ENCODE measurements at regions not wholly inside any gene's neighbourhood (a gene's known extent, or its start where the extent isn't known, plus 50 kb on each side); places are given as distances from the start of the nearest gene placed in this dataset.

GRCh38 chr5:126171916-126172315 is 251.3 kb upstream of the GRAMD2B start:
- no peak for TF ChIP-seq POLR2A (IDR thresholded peaks at IDR 0.05)
- TF ChIP-seq, protein P1, sequence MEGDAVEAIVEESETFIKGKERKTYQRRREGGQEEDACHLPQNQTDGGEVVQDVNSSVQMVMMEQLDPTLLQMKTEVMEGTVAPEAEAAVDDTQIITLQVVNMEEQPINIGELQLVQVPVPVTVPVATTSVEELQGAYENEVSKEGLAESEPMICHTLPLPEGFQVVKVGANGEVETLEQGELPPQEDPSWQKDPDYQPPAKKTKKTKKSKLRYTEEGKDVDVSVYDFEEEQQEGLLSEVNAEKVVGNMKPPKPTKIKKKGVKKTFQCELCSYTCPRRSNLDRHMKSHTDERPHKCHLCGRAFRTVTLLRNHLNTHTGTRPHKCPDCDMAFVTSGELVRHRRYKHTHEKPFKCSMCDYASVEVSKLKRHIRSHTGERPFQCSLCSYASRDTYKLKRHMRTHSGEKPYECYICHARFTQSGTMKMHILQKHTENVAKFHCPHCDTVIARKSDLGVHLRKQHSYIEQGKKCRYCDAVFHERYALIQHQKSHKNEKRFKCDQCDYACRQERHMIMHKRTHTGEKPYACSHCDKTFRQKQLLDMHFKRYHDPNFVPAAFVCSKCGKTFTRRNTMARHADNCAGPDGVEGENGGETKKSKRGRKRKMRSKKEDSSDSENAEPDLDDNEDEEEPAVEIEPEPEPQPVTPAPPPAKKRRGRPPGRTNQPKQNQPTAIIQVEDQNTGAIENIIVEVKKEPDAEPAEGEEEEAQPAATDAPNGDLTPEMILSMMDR (IDR thresholded peaks at IDR 0.05), result no peak
